CD4-positive, alpha-beta T cell treated with Interleukin-17A for 4 hours (primary cell): ENCODE measurements at regions not wholly inside any gene's neighbourhood (a gene's known extent, or its start where the extent isn't known, plus 50 kb on each side); places are given as distances from the start of the nearest gene placed in this dataset.
"Not testable (repeated sequence)": the region's sequence is repeated elsewhere in the genome, so short reads cannot be mapped to it uniquely, and the experiment has no call there.

ENCODE experiments used
- DNase-seq: peaks from one replicate; pipeline ENCODE4 v3.0.0-alpha.2; 2020; ENCODE audit warnings: mixed read lengths

DNA sequence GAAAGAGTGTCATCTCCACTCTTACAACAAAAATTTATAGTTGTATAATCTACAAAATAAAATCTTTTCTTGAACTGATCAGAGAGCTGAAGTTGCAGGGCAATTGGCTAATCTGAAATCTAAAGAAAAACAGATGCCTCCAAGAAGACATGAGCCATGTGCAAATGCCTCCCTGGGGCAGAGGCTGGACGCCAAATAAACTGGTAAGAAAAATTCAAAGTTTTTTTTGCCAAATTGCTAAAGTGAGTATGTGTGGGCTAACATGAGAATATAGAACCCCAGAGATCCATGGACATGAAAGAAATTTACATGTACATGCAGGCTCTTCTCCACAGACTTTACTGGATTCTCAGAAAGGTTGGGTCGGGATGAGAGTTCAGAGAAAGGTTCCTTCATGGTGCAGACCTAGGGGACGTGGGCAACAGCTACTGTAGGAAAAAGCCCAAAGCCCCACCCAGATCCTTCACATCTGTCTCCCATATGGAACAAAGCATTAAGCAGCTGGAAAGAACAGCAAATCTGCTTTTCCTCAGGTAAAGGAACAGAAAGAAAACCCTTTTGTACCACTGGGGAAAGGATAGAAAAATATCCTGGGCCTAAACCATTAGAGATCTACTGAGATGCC lies 90.5 kb upstream of the SIRPG start:
- no peak for DNase-seq

DNA sequence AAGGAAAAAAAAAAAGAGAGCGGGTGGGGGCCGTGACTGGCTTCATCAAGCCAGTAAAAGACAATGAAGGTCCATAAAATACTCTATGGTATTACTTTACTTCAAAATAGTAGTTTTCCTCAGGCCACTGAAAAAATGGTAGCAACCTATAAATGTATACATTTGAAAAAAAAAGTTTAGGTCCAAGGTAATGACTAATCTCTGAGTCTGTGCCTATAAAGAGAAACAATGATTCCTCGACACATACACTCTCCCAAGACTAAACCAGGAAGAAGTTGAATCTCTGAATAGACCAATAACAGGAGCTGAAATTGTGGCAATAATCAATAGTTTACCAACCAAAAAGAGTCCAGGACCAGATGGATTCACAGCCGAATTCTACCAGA lies 84.5 kb upstream of the SIRPG start:
- DNase-seq, result not testable (repeated sequence)

DNA sequence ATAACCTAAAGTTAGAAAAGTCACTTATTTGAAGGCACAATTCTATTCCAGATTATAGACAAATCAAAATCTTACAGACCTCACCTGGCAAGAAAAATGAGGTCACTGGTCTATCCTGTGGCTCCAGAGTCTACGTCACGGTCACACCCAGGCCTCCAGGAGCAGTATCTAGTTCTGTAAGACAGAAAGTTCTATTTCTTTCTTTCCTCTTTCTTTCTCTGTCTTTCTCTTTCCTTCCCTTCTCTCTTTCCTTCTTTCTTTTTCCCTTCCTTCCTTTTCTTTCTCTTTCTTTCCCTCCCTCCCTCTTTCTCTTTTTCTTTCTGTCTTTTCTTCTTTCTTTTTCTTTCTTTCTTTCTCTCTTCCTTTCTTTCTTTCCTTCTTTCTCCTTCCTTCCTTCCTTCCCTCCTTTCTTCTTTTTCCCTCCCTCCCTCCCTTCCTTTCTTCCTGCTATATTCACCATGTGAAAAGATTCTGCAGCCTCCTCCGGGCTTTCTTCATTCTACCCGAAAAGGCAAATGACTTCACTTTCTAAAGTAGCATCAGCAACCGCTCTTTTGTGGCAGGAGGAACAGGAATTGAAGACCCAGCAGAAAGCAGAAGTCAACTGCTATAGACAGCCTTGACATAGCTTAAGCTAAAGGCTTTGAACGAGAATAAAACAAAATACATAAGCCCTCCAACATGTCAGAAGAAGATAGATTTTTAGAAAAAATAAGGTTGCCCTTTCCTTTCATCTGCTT lies 83.9 kb upstream of the SIRPG start:
- no peak for DNase-seq

DNA sequence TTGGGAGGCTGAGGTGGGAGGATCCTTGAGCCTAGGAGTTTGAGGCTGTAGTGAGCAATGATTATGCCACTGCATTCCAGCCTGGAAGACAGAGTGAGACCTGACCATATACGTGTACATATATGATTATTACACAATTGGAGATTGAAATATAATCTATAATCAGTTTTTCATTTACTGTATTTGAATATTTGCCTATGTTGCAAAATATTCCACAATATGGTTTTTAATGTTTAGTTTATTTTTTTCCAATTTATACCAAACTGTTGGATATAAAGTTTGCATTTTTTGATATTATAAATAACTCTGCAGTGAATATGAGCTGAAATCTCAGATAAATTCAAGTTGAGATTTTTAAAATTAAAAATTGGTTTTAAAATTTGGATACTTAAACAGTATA lies 79.6 kb upstream of the SIRPG start:
- DNase-seq, result no peak

DNA sequence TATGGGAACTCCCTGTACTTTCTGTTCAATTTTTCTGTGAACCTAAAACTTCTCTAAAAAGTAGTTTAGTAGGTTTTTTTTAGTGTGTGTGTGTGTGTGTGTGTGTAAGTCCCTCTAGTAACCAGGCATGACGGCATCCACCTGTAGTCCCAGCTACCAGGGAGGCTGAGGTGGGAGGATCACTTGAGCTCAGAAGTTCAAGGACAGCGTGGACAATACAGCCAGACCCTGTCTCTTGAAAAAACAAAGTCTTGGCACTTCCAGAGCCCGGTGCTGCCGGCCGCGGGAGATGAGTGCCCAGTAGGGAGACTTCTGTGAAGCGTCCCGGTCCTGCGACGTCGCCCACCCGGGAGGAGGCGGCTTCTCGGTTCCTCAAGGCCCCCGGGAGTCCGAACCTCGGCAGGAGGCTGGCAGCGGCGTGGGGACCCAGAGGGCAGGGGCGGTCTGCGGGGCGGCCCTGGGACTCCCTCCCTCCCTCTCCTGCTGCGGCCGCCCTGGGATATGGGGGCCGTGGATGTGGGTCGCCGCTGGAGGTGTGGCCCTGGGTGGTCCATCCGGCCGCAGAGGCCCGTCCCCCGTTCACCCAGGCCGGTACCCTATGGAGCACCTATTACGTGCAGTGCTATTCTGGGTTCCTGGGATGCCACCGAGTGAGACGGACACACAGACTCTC lies 78.0 kb upstream of the SIRPG start:
- no peak for DNase-seq

DNA sequence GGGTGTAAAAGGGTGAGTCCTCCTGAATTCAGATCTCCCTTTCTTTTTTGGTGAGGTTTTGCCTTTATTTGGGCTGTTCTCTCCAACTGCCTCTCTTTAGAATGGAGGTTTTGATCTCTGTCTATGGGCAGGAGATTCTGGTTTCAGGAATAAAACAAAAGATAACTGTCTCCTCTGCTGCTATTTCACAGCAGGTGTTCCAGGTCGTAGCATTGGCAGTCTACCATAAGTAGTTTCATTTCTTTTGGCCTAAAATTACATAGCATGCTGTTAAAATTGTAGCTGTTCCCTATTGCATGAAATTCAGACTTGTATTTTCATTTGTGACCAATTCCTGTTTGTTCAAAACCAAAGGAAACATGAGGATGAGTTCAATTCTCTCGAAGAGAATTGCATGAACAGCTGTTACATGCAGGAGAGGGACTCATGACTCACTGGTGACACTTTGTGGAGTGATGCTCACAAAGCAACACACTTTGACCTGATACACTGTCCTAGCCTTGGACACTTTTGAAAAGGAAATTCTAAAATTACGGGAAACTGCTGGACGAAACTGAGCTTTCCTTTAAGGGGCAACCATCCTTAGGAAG lies 76.8 kb upstream of the SIRPG start:
- peak; percentile 56 for DNase-seq

DNA sequence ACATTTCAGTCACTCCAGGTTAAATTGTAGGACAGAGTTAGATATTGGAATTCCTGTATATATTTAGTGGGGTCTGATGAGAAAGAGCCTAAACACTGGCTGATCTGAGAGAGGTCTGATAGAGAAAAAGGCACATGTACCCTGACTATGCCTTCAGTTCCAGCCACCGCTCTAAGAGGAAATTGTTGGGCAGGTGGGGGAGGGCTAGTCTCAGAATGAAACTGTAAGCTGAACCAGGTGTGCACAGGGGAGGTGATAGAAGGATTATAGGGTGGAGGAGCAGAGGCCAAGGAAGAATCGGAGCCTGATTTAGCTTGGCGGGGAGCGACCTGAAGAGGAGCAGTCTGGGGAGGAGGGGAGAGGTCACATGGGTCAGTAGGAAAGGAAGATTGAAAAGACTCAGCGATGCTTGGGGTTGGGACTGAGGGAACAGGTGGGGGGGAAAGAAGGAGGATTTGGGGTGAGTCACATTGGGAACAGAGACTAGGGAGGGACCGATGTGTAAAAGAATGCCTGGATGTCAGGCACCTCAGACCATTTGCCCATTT lies 74.3 kb upstream of the SIRPG start:
- DNase-seq, result peak; percentile 62

DNA sequence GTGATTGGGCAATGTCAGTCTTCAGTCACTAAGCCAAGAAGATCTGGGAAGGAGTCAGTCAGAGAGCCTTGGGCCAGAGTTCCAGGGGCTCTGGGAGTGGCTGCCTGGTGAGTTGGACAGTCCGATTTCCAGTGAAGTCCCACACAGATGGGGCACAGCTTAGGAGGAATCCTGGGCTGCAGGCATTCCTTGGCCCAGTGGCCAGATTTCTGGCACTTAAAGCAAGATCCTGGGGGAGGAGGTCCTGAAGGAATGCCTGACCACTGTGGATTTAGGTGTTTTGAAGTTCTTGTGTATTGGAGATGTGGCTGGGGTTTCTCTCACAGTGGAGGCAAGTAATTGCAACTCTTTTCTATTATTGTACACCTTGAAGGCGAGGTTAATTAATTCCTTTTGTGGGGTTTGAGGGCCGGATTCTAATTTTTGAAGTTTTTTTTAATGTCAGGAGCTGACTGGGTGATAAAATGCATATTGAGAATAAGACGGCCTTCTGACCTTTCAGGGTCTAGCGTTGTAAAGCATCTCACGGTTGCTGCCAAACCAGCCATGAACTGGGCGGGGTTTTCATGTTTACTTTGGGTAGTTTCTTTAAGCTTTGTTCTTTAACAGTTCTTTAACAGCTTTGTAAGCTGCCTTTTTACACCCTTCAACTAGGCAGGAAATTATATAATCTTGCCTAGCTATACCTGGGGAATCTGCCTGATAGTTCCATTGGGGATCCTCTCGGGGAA lies 73.6 kb upstream of the SIRPG start:
- DNase-seq, result peak; percentile 64

DNA sequence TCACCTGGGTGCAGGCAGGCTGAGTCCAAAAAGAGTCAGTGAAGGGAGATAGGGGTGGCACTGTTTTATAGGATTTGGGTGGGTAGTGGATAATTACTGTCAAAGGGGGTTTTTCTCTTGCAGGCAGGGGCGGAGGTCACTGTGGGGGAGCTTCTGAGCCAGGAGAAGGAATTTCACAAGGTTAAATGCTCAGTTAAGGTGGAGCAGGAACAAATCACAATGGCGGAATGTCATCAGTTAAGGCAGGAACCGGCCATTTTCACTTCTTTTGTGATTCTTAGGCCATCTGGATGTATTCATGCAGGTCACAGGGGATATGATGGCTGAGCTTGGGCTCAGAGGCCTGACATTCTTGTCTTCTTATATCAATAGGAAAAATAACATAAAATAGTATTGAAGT lies 69.7 kb upstream of the SIRPG start:
- not testable (repeated sequence) for DNase-seq

DNA sequence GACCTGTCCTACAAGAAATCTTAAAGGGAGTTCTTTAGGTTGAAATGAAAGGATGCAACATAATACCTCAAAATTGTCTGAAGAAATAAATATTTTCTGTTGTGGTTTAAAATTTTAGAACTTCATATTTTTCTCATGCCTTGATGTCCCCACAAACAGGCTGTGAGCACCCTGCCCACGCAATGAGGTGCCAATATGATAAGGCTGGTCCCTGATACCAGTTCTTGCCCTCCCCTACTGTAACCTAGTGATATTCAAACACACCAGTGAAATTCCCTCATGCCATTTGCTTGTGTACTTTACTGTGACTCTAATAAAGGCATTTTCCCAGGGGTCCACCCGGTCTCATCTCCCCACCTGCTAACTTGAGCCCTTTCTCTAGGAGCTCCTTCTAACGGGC lies 67.3 kb upstream of the SIRPG start:
- no peak for DNase-seq

DNA sequence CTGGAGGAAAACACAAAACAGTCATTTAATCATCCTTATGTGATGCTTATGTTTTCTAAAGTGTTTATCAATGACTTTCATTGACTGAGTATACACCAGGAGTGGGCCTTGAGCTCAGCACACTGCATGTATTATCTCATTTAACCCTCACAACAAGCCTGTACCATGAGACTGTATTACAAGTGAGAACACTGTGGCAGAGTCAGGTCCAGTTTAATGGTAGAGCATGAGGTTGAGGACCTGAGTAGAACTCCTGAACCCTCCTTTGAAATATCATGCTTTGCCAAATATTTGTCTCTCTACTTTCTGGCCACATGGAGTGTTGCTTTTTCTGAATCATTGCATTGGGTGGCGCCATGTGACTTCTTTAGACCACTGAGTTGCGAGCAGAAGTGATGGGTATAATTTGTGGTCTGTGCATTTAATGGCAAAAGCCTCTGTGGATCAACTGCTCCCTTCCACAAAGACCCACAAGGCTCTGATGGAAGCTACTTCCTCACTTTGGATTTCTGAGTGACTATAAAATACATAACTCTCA lies 65.0 kb upstream of the SIRPG start:
- no peak for DNase-seq

DNA sequence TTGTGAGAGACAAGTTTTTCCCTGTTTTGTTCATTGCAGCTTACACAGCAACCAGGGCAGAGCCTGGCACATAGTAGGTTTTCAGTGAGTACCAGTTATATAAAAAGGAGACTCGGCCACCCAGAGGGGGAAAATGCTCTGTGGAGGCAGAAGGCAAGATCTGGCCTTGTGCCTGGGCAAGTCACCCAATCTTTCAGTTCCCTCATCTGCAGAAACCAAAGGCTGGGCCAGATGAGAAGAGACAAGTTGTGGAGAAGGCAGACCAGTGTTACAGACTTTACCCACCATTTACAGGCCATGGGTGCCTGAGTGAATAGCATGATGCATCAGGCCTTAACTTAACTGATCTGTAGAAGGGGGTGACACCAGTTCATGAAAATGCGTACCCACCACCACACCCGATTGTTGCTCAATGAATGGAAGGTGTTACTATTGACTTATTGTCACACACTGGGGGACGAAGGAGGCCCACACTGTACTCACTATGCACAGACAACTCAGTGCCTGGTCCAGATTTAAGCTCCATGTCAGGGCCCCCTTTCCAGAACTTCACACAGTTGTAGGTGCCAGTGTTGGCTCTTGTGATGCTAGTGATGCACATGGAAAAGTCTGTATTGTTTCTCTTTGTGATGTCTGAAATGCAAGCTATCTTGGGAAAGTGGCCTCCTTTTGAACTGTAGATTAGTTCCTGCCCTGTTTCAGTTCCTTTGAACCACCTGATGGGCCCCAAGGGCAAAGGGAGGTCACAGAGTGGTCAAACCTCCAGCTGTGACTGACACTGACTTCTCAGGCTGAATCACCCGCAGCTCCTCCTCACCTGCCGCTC lies 64.3 kb upstream of the SIRPG start:
- DNase-seq, result no peak

DNA sequence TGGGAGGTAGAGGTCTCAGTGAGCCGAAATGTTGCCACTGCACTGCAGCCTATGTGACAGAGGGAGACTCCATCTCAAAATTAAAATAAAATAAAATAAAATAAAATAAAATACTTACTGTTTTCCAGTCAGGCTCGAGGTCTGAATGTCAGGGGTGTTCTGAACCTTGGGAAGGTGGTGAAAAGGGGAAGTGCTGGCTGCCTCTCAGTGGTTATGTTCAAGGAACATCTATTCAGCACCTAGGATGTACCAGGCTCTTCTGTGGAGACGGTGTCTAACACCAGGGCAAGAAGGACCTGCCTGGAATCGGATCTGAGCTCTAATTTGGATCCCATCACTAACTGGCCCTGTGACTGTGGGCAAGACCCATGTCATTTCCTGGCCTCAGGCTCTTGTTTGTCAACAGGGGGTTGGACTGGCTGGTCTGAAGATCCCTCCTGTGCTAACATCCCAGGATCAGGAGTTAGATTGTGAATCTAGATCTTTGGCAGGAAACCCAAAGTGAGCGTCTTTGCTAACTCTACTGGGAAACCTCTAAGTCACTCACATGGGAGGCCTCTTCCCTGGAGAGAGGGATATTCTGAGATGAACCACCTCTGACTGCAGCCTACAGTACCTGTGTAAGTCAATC lies 63.4 kb upstream of the SIRPG start:
- DNase-seq, result no peak

DNA sequence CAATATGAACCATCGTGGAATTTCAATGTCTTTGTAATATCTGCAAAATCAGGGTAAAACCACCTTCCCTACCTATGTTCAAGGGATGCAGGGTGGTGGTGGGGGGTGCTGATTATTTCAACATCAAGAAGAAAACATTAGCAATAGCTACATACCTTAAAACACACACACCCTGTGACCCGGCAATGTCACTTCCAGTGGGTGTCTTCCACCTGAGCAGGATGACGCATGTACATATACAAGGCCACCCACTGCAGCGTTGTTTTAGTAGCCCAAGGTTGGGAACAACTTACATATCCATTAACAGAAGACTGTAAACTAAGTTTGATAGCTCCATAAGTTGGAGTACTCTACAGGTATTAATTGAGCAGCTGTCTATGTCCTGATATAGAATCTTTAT lies 62.6 kb upstream of the SIRPG start:
- DNase-seq, result no peak

DNA sequence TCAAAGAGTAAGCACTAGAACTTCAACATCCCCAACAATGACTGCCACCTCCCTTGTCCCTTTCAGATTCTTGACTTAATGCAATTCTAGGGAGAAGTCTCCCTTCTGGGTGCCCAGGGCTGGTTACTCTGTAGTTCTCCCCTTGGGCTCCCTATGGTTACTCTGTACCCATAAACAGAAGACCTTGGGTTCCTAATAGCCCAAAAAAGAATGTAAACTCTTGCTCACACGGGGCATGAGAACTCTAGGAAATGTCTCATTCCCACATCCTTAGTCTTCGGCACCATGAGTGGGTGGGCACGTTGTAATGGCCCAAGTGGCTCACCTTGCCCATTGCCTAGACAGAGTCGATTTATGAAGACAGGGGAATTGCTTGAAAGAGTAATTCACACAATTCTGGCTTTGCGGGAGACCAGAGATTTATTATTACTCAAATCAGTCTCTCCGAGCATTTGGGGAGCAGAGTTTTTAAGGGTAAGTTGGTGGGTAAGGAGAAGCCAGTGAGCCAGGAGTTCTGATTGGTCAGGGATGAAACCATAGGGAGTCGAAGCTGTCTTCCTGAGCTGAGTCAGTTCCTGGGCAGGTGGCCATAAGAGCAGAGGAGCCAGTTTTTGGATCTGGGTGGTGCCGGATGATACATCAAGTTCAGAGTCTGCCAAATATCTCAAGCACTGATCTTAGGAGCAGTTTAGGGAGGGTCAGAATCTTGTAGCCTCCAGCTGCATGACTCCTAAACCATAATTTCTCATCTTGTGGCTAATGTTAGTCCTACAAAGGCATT lies 61.2 kb upstream of the SIRPG start:
- no peak for DNase-seq

DNA sequence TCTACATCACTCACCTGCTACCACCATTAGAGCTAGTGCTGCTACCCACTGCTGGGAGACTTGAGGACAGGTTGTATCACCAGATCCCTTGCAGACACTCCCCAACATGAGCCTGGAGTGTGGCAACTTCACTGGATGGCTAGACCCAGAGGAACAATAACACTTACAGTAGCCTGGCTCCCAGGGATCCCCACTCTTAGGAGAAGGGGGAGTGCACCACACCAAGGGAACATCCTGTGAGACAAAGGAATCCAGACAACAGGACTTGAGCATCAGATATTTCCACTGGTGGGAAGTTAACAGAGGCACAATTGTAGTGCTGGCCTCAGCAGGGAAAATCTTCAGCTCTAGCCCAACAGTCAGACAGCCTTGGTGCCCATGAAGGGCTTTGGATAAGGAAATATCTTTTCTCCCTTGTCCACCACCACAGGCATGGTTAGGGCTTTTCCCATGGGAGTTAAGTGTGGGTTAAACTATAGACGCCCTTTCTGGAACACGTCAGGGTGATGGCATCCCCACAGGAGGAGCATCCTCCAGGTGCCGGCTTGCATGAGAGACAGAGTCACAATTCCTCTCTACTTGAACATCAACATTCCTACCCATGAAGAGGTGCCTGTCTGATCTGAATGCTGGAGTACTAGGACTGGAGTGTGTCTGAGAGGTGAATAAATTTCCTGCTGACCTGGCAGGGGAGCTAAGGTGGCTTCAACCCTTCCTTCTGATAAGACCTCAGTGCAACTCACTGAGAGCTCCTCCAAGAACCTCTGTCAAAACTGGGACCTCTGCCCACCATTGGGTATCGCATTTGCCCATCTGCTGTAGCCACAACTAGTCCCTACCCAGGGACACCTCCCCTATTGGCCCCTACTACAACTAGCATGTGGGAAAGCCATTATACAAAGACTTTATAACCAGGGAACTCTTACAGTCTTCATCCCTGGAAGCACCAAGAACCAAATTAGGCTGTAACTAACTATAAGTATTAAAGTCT lies 55.4 kb upstream of the SIRPG start:
- DNase-seq, result no peak

DNA sequence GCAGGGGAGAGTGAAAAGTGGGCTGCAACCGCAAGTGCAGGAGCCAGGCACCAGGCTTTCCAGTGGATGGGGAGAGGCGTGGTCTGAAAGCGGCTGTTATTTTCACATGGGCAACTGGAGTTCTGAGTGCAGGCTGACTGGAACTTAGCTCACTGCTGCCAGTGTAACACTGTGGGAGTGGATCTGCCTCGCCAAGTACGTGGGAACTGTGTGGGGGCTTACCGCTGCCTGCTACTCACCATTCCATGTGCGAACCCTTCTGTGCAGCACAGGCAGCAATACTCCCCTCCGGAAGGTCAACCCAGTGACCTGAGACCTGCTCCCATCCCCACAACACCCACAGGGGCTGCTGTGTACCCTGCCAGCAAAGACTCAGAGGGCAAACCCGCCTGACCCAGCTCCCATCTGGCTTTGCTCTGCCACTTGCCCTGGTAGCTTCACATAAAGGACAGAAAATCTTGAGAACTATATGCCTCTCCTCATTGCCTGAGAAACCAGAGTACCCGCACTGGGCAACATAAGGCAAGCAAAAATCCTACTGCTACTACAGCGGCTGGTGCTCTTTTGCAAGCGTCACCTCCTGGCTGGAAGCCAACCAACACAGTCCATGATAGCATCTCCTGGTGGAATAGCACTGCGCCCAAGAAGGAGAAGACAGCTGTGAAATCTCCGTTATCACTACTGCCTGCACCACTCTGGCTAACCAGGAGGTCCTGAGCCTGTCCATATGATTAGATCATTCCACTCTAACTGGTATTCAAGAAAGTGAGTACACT lies 54.4 kb upstream of the SIRPG start:
- DNase-seq, result no peak

DNA sequence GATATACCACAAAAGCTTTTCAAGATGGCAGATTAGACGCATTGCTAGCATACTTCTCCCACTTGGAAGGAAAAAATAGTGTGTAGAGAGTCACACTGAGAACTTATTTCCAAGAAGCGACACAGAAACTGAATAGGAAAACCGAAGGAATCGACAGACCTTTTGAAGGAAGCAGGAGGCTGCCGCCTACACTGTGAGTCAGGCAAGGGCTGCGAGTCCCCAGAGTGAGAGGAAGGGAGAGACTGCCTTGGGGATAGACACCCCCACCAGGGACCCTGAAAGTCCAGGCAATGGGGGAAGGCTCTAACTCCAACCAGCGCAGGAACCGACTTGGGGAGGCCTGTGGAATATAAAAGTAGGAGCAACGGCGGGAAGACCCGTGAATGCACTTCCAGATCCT lies 53.7 kb upstream of the SIRPG start:
- no peak for DNase-seq
